ENCODE measurements at regions not wholly inside any gene's neighbourhood (a gene's known extent, or its start where the extent isn't known, plus 50 kb on each side); places are given as distances from the start of the nearest gene placed in this dataset.

GRCh38 chr2:199612509-199613130, 154.9 kb upstream of the SATB2 start:
- Histone ChIP-seq H3K9me3 (ENCODE audit: control insufficient read depth, low read length) (no peaks in the 10 kb centered on the region), H3K4me1 (ENCODE audit: control insufficient read depth in 1 of 2, insufficient read depth in 2 of 2, low read length in 2 of 2) (no peaks in the 10 kb centered on the region), H3K27ac (ENCODE audit: low read depth in 1 of 2, low read length in 2 of 2) (no peak overlapping the region), H3K4me3 (ENCODE audit: low read length in 2 of 2) (no peak overlapping the region), H3K36me3 (ENCODE audit: control insufficient read depth in 1 of 2, insufficient read depth in 2 of 2, low read length in 1 of 2) (no peaks in the 10 kb centered on the region), H3K27me3 (ENCODE audit: control insufficient read depth in 1 of 2, insufficient read depth in 2 of 2, low read length in 1 of 2) (peaks cover 0 to 2% of the 10 kb centered on the region in 2 donors)
- 83 to 87% methylated on average over 4 of the region's 4 CpGs for WGBS, 2 donors
- ATAC-seq (ENCODE audit: low FRiP score) = no peak
- intact Hi-C loops (cut with DNase I) = no loop called here
- no peak for DNase-seq

- intact Hi-C loops (cut with DNase I) = no loop called here
- DNase-seq (no peak), ATAC-seq (ENCODE audit: low FRiP score) (no peak)
- Histone ChIP-seq H3K4me3 (ENCODE audit: low read length in 2 of 2) (no peak overlapping the region), H3K9me3 (ENCODE audit: control insufficient read depth, low read length) (no peaks in the 10 kb centered on the region), H3K27ac (ENCODE audit: low read depth in 1 of 2, low read length in 2 of 2) (no peak overlapping the region), H3K27me3 (ENCODE audit: control insufficient read depth in 1 of 2, insufficient read depth in 2 of 2, low read length in 1 of 2) (peaks cover 0 to 2% of the 10 kb centered on the region in 2 donors), H3K4me1 (ENCODE audit: control insufficient read depth in 1 of 2, insufficient read depth in 2 of 2, low read length in 2 of 2) (no peaks in the 10 kb centered on the region), H3K36me3 (ENCODE audit: control insufficient read depth in 1 of 2, insufficient read depth in 2 of 2, low read length in 1 of 2) (no peaks in the 10 kb centered on the region)
- 94 to 100% methylated on average over 3 of the region's 3 CpGs for whole genome bisulfite sequencing, 2 donors
These were observed 150.2 kb upstream of the SATB2 start for GRCh38 chr2:199607914-199608313.

- Histone ChIP-seq H3K36me3 (ENCODE audit: control insufficient read depth in 1 of 2, insufficient read depth in 2 of 2, low read length in 1 of 2) (no peaks in the 10 kb centered on the region), H3K27ac (ENCODE audit: low read depth in 1 of 2, low read length in 2 of 2) (no peak overlapping the region), H3K4me3 (ENCODE audit: low read length in 2 of 2) (no peak overlapping the region), H3K27me3 (ENCODE audit: control insufficient read depth in 1 of 2, insufficient read depth in 2 of 2, low read length in 1 of 2) (no peaks in the 10 kb centered on the region), H3K4me1 (ENCODE audit: control insufficient read depth in 1 of 2, insufficient read depth in 2 of 2, low read length in 2 of 2) (no peaks in the 10 kb centered on the region), H3K9me3 (ENCODE audit: control insufficient read depth, low read length) (no peaks in the 10 kb centered on the region)
- WGBS, 2 donors = 49 to 51% methylated on average over 4 of the region's 4 CpGs
- ATAC-seq (ENCODE audit: low FRiP score) (no peak), DNase-seq (no peak)
- intact Hi-C loops (cut with DNase I) = no loop called here
These were observed 148.5 kb upstream of the SATB2 start for GRCh38 chr2:199606193-199606780.

- intact Hi-C loops (cut with DNase I) = no loop called here
- Histone ChIP-seq H3K27me3 (ENCODE audit: control insufficient read depth in 1 of 2, insufficient read depth in 2 of 2, low read length in 1 of 2) (no peaks in the 10 kb centered on the region), H3K27ac (ENCODE audit: low read depth in 1 of 2, low read length in 2 of 2) (no peak overlapping the region), H3K9me3 (ENCODE audit: control insufficient read depth, low read length) (no peaks in the 10 kb centered on the region), H3K4me1 (ENCODE audit: control insufficient read depth in 1 of 2, insufficient read depth in 2 of 2, low read length in 2 of 2) (no peaks in the 10 kb centered on the region), H3K4me3 (ENCODE audit: low read length in 2 of 2) (no peak overlapping the region), H3K36me3 (ENCODE audit: control insufficient read depth in 1 of 2, insufficient read depth in 2 of 2, low read length in 1 of 2) (no peaks in the 10 kb centered on the region)
- ATAC-seq (ENCODE audit: low FRiP score) (no peak), DNase-seq (peak in 1 of 2 donors; percentile 70)
- WGBS, 2 donors = 43% methylated on average over 39 of the region's 39 CpGs
These were observed 146.1 kb upstream of the SATB2 start for GRCh38 chr2:199603721-199604291.

- Histone ChIP-seq H3K4me1 (ENCODE audit: control insufficient read depth in 1 of 2, insufficient read depth in 2 of 2, low read length in 2 of 2) (no peaks in the 10 kb centered on the region), H3K27ac (ENCODE audit: low read depth in 1 of 2, low read length in 2 of 2) (no peak overlapping the region), H3K9me3 (ENCODE audit: control insufficient read depth, low read length) (no peaks in the 10 kb centered on the region), H3K27me3 (ENCODE audit: control insufficient read depth in 1 of 2, insufficient read depth in 2 of 2, low read length in 1 of 2) (no peaks in the 10 kb centered on the region), H3K36me3 (ENCODE audit: control insufficient read depth in 1 of 2, insufficient read depth in 2 of 2, low read length in 1 of 2) (no peaks in the 10 kb centered on the region), H3K4me3 (ENCODE audit: low read length in 2 of 2) (no peak overlapping the region)
- 90 to 91% methylated on average over 15 of the region's 15 CpGs for WGBS, 2 donors
- intact Hi-C loops (cut with DNase I) = no loop called here
- no peak for ATAC-seq (ENCODE audit: low FRiP score)
- DNase-seq = no peak
These were observed 145.4 kb upstream of the SATB2 start for GRCh38 chr2:199602896-199603717.

GRCh38 chr2:199602271-199602895, 144.6 kb upstream of the SATB2 start:
- Histone ChIP-seq H3K36me3 (ENCODE audit: control insufficient read depth in 1 of 2, insufficient read depth in 2 of 2, low read length in 1 of 2) (no peaks in the 10 kb centered on the region), H3K4me3 (ENCODE audit: low read length in 2 of 2) (no peak overlapping the region), H3K27ac (ENCODE audit: low read depth in 1 of 2, low read length in 2 of 2) (no peak overlapping the region), H3K27me3 (ENCODE audit: control insufficient read depth in 1 of 2, insufficient read depth in 2 of 2, low read length in 1 of 2) (no peaks in the 10 kb centered on the region), H3K4me1 (ENCODE audit: control insufficient read depth in 1 of 2, insufficient read depth in 2 of 2, low read length in 2 of 2) (no peaks in the 10 kb centered on the region), H3K9me3 (ENCODE audit: control insufficient read depth, low read length) (no peaks in the 10 kb centered on the region)
- ATAC-seq (ENCODE audit: low FRiP score) (no peak), DNase-seq (no peak)
- intact Hi-C loops (cut with DNase I) = no loop called here
- 67 to 68% methylated on average over 6 of the region's 6 CpGs for WGBS, 2 donors

GRCh38 chr2:199596549-199596948, 138.8 kb upstream of the SATB2 start:
- ATAC-seq (ENCODE audit: low FRiP score) (no peak), DNase-seq (no peak)
- 45 to 63% methylated on average over 1 of the region's 1 CpG for WGBS, 2 donors
- Histone ChIP-seq H3K27me3 (ENCODE audit: control insufficient read depth in 1 of 2, insufficient read depth in 2 of 2, low read length in 1 of 2) (peaks cover 0 to 2% of the 10 kb centered on the region in 2 donors), H3K36me3 (ENCODE audit: control insufficient read depth in 1 of 2, insufficient read depth in 2 of 2, low read length in 1 of 2) (no peaks in the 10 kb centered on the region), H3K27ac (ENCODE audit: low read depth in 1 of 2, low read length in 2 of 2) (no peak overlapping the region), H3K4me1 (ENCODE audit: control insufficient read depth in 1 of 2, insufficient read depth in 2 of 2, low read length in 2 of 2) (no peaks in the 10 kb centered on the region), H3K4me3 (ENCODE audit: low read length in 2 of 2) (no peak overlapping the region), H3K9me3 (ENCODE audit: control insufficient read depth, low read length) (no peaks in the 10 kb centered on the region)
- intact Hi-C loops (cut with DNase I) = no loop called here

- H3K36me3 ChIP-seq (ENCODE audit: control insufficient read depth in 1 of 2, insufficient read depth in 2 of 2, low read length in 1 of 2) = no peaks in the 10 kb centered on the region
- intact Hi-C loops (cut with DNase I) = no loop called here
- no peak overlapping the region for H3K27ac ChIP-seq (ENCODE audit: low read depth in 1 of 2, low read length in 2 of 2)
- H3K4me3 ChIP-seq (ENCODE audit: low read length in 2 of 2) = no peak overlapping the region
- H3K9me3 ChIP-seq (ENCODE audit: control insufficient read depth, low read length) = no peaks in the 10 kb centered on the region
- ATAC-seq (ENCODE audit: low FRiP score) (no peak), DNase-seq (no peak)
- H3K4me1 ChIP-seq (ENCODE audit: control insufficient read depth in 1 of 2, insufficient read depth in 2 of 2, low read length in 2 of 2) = no peaks in the 10 kb centered on the region
- WGBS, 2 donors = 74 to 95% methylated on average over 5 of the region's 5 CpGs
- H3K27me3 ChIP-seq (ENCODE audit: control insufficient read depth in 1 of 2, insufficient read depth in 2 of 2, low read length in 1 of 2) = peaks cover 0 to 2% of the 10 kb centered on the region in 2 donors
These were observed 136.7 kb upstream of the SATB2 start for GRCh38 chr2:199594443-199594842.

Data from aorta (tissue), 5 donors.